Stomach smooth muscle (tissue), 2 donors: ENCODE measurements at regions not wholly inside any gene's neighbourhood (a gene's known extent, or its start where the extent isn't known, plus 50 kb on each side); places are given as distances from the start of the nearest gene placed in this dataset.
"Not testable (repeated sequence)": the region's sequence is repeated elsewhere in the genome, so short reads cannot be mapped to it uniquely, and the experiment has no call there.

Experiments
- H3K27ac ChIP-seq: one replicate; pipeline ENCODE4 v1.7.0; 2013; ENCODE audit warnings: mild to moderate bottlenecking, low read length, inconsistent platforms
- H3K27me3 ChIP-seq, 2 donors: one replicate each; pipeline ENCODE4 v1.7.0; 2013; ENCODE audit warnings: low read length in 2 of 2; ENCODE audit not compliant: insufficient read depth in 2 of 2, control insufficient read depth in 1 of 2
- H3K36me3 ChIP-seq, 2 donors: one replicate each; pipeline ENCODE4 v1.7.0; 2013; ENCODE audit warnings: low read length in 2 of 2; ENCODE audit not compliant: control insufficient read depth in 2 of 2, insufficient read depth in 2 of 2
- H3K4me1 ChIP-seq: one replicate; pipeline ENCODE4 v1.7.0; 2013; ENCODE audit warnings: low read length; ENCODE audit not compliant: control insufficient read depth, insufficient read depth
- H3K4me3 ChIP-seq, 2 donors: one replicate each; pipeline ENCODE4 v1.7.0; 2013; ENCODE audit warnings: low read length in 2 of 2
- H3K9ac ChIP-seq, 2 donors: one replicate each; pipeline ENCODE4 v1.7.0; 2013; ENCODE audit warnings: low read length in 2 of 2, mild to moderate bottlenecking in 1 of 2
- H3K9me3 ChIP-seq, 2 donors: one replicate each; pipeline ENCODE4 v1.7.0; 2013; ENCODE audit warnings: low read length in 2 of 2; ENCODE audit not compliant: control insufficient read depth in 2 of 2
- donor health status: healthy.
- donor health status: Pancreatic carcinoma.

- H3K27me3 ChIP-seq, result peaks cover 0 to 12% of the 10 kb centered on the region in 2 donors
- no peak overlapping the region for H3K4me3 ChIP-seq
- H3K9ac ChIP-seq, result no peak overlapping the region
- no peak overlapping the region for H3K27ac ChIP-seq
- peaks cover 6% of the 10 kb centered on the region for H3K4me1 ChIP-seq
- no peaks in the 10 kb centered on the region for H3K9me3 ChIP-seq
- H3K36me3 ChIP-seq, result no peaks in the 10 kb centered on the region
Observed at GRCh38 chr20:57821935-57822334, 112.1 kb upstream of the PMEPA1 start.

DNA sequence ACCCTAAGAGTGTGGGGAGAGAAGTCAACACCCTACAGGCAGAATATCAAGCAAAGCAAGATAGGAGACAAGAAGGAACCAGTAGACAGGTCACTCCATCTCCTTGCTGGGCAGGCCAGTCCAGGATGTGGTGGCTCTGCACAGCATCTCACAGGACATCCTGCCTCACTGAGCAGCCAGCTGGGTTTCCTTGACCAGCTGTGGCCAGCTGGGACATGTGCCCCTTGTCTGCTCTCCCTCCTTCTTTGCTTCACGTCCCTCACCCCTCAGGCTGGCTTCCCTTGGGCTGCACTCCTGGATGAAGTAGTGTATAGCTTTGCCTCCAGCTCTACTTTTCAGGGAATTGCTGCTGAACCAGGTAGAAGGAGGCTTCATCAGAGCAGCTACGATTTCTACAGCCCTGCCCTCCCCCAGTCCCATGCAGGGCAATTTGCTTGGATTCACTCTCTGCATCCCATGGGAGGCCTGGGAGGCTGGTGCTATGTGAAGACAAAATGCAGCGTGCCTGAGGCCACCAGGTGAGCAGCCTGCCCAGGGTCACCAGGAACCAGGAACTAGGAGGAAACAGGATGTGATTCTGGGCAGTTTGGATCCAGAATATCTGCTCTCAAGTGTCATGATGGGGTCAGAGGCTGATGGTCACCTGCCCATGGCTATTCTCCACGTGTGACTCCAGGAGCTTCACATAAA is 110.0 kb upstream of the PMEPA1 start:
- H3K4me3 ChIP-seq, result no peak overlapping the region
- H3K27ac ChIP-seq, result no peak overlapping the region
- H3K36me3 ChIP-seq, result no peaks in the 10 kb centered on the region
- peaks cover 0 to 12% of the 10 kb centered on the region in 2 donors for H3K27me3 ChIP-seq
- no peaks in the 10 kb centered on the region for H3K9me3 ChIP-seq
- H3K9ac ChIP-seq, result no peak overlapping the region
- H3K4me1 ChIP-seq, result no peaks in the 10 kb centered on the region

DNA sequence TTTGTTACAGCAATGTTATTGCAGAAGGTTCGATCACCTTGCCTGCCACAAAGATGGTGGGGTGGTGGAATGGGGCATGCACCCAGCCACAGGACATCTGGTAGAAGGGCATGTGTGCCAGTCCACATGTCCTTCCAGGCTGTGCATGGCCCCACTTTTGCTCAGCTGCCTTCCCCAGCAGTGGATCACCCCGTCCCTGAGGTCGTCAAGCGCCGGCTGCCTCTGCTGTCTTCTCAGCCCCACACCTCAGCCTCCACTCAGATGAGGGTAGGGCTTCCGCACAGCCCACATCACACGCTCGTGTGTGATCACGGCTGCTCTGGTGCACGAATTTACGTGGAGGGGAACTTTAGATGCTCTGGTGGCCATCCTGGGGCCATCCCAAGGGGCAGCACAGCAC is 109.5 kb upstream of the PMEPA1 start:
- H3K4me1 ChIP-seq, result no peaks in the 10 kb centered on the region
- H3K27me3 ChIP-seq, result peaks cover 0 to 12% of the 10 kb centered on the region in 2 donors
- H3K27ac ChIP-seq, result no peak overlapping the region
- no peak overlapping the region for H3K9ac ChIP-seq
- no peaks in the 10 kb centered on the region for H3K36me3 ChIP-seq
- no peak overlapping the region for H3K4me3 ChIP-seq
- H3K9me3 ChIP-seq, result no peaks in the 10 kb centered on the region

DNA sequence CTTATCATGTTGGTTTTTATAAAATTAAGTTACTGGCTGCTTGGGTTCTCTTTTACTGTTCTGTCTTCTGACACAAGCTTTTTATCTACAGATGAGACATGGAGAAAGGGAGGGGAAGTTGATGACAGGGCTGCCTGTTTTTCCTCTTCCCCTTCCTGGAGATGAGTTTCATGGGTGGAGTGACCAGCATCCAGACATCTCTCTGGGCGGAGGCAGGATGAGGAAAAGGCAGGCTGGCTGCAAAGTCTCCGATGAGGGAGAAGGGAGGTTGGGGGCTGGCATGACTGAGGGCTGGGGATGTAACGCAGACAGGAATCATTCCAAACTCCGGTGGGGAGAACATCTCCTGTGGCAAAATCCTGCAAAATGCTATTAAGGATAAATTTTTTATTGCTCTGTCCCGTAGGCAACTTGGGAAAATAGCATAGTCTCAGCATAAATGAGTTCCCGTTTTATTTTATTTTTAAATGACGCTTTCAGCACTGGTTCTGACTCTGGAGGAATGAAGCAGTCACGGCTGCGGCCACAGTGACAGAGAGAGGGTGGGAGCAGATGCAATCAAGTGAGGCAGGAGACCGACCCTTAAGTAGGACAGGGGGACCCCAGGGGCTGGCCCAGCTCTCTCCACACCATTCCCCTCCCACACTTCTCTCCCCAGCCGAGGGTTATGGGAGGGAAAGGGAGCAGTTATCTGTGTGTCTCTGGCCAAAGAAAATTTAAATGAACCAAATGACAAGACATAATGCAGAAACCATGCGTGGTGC is 108.8 kb upstream of the PMEPA1 start:
- Histone ChIP-seq H3K27ac (no peak overlapping the region), H3K36me3 (no peaks in the 10 kb centered on the region), H3K9ac (no peak overlapping the region), H3K4me1 (no peaks in the 10 kb centered on the region), H3K4me3 (no peak overlapping the region), H3K27me3 (peaks cover 0 to 12% of the 10 kb centered on the region in 2 donors), H3K9me3 (no peaks in the 10 kb centered on the region)

DNA sequence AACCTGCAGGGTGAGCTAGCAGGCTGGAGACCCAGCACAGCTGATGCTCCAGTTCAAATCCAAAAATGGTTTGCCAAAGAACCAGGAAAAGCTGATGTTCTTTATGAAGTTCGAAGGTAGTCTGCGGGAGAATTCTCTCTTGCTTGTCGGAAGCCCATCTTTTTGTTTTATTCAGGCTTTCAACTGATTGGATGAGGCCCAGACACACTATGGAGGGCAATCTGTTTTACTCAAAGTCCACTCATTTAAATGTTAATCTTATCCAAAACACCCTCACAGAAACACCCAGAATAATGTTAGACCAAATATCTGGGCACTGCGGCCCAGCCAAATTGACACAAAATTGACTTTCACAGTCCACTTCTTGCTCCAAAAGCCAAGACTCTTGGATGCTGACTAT is 105.6 kb upstream of the PMEPA1 start:
- H3K4me1 ChIP-seq, result peaks cover 9% of the 10 kb centered on the region
- no peak overlapping the region for H3K9ac ChIP-seq
- H3K36me3 ChIP-seq, result no peaks in the 10 kb centered on the region
- no peak overlapping the region for H3K4me3 ChIP-seq
- H3K9me3 ChIP-seq, result no peaks in the 10 kb centered on the region
- peaks cover 0 to 8% of the 10 kb centered on the region in 2 donors for H3K27me3 ChIP-seq
- no peak overlapping the region for H3K27ac ChIP-seq

DNA sequence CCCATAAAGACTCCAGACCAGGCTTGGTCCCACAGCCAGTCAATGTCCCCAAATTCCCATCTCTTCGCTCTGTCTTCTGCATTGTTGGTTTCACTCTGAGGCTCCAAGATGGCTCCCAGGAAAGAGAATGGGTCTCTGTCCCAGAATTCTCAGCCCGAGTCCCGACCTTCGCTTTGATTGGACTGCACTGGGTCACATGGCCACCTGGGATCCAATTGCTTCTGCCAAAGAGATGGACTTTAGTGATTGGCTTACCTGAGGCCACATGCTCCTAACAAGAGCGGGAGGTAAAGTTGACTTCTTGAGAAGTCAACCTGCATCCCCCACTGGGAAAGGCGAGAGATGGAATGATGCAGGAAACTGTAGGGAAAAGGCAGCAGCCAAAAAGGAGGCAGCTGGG is 104.7 kb upstream of the PMEPA1 start:
- Histone ChIP-seq H3K9ac (no peak overlapping the region), H3K4me3 (no peak overlapping the region), H3K36me3 (no peaks in the 10 kb centered on the region), H3K27ac (no peak overlapping the region), H3K4me1 (peaks cover 18% of the 10 kb centered on the region), H3K9me3 (no peaks in the 10 kb centered on the region), H3K27me3 (peaks cover 0 to under 1% of the 10 kb centered on the region in 2 donors)

GRCh38 chr20:57813509-57814269 is 103.9 kb upstream of the PMEPA1 start:
- no peak overlapping the region for H3K27ac ChIP-seq
- H3K27me3 ChIP-seq, result no peaks in the 10 kb centered on the region
- H3K4me1 ChIP-seq, result peaks cover 22% of the 10 kb centered on the region
- no peaks in the 10 kb centered on the region for H3K36me3 ChIP-seq
- H3K4me3 ChIP-seq, result no peak overlapping the region
- no peak overlapping the region for H3K9ac ChIP-seq
- H3K9me3 ChIP-seq, result no peaks in the 10 kb centered on the region

- not testable (repeated sequence) for H3K27ac ChIP-seq, H3K9me3 ChIP-seq
Observed at GRCh38 chr20:57812632-57813031, 102.8 kb upstream of the PMEPA1 start.

DNA sequence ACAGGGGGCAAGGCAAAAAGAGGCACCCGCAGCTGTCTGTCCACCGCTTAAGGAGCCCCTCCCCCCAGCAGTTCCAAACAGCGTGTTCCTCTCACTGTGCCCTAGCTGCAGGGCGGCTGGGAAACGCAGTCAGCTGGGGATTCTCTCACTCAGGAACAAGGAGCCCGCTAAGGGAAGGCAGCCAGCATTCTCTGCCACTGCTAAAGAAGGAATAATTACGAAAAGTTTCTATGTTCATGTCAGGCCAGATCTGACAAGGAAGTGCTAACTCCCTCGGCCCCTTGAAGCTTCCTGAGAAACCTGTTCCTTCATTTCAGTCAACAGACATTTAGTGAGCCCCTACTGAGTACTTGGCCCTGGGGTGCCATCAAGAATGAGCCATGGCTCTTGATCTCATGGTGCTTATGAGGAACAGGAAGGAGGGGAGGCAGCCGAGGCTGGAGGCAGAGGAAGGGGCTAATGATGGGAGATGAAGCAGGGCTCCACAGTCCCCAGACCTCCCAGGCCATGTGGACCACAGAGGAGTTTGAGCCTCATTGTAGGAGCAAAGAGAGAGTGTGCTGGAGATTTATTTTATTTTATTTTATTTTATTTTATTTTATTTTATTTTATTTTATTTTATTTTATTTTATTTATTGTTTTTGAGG is 101.7 kb upstream of the PMEPA1 start:
- no peak overlapping the region for H3K27ac ChIP-seq

More at GRCh38 chr20:57812632-57813031, 102.8 kb upstream of the PMEPA1 start:
- not testable (repeated sequence) for H3K4me3 ChIP-seq, H3K9ac ChIP-seq, H3K36me3 ChIP-seq, H3K27me3 ChIP-seq
- H3K4me1 ChIP-seq, result peaks cover 32% of the 10 kb centered on the region

DNA sequence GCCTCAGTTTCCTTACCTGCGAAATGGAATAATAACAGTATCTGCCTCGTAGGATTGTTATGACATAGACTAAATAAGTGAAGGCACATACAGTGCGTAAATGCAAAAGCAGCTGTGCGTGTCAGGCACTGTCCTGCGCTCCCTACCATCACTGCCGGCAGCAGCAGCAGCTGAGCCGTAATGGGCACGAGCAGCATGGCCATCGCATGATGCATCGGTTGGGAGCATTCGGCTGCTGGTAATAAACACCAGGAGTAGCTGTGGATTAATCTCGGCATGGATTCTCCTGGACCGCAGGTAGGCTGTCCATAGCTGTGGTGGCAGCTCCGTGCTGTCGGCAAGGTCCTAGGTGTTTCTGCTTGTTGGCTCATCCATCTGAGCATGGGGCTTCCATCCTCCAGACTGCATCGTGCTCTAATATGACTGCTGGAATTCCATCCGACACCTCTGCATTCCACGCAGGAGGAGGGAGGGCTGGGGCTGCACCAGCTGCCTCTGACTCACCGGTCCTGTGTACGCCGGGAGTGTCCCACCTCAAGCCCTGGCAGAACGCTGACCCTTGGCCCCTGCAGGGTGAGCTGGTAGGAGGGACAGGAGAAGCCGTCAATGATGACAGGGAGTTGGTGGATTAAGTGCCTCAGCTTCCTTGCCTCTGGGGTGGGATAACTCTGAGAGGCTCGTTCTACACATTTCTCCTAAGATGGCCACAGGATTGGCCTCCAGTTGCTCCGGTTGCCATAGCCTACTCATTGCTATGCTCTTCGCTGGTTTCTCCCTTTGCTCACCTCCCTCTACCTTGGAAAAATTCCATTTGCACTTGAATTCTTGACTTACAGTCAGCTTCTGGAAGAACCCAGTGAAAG is 100.9 kb upstream of the PMEPA1 start:
- Histone ChIP-seq H3K4me3 (no peak overlapping the region), H3K4me1 (peaks cover 36% of the 10 kb centered on the region), H3K27me3 (peaks cover 0 to 2% of the 10 kb centered on the region in 2 donors), H3K27ac (no peak overlapping the region), H3K36me3 (no peaks in the 10 kb centered on the region), H3K9ac (no peak overlapping the region), H3K9me3 (no peaks in the 10 kb centered on the region)

More for the DNA sequence above, 101.7 kb upstream of the PMEPA1 start:
- Histone ChIP-seq H3K4me1 (peaks cover 36% of the 10 kb centered on the region), H3K9ac (no peak overlapping the region), H3K36me3 (no peaks in the 10 kb centered on the region), H3K9me3 (no peaks in the 10 kb centered on the region), H3K4me3 (no peak overlapping the region), H3K27me3 (no peaks in the 10 kb centered on the region)
